Mesothelial cell of epicardium (in vitro differentiated cells): ENCODE measurements at regions not wholly inside any gene's neighbourhood (a gene's known extent, or its start where the extent isn't known, plus 50 kb on each side); places are given as distances from the start of the nearest gene placed in this dataset.

Source experiments
- DNase-seq, 2 experiments: peaks; one replicate each; pipeline ENCODE4 v3.0.0; 2021; ENCODE audit warnings: low spot score in 2 of 2; ENCODE audit not compliant: unreplicated experiment in 2 of 2
- H3K27ac Mint-ChIP-seq: 2 replicates; pipeline ENCODE4 v1.8.0; 2021; ENCODE audit warnings: mixed read lengths
- H3K27me3 Mint-ChIP-seq: 2 replicates; pipeline ENCODE4 v1.8.0; 2021; ENCODE audit warnings: low read depth, mixed read lengths
- H3K36me3 Mint-ChIP-seq: 2 replicates; pipeline ENCODE4 v1.8.0; 2021; ENCODE audit warnings: mixed read lengths
- H3K4me1 Mint-ChIP-seq: 2 replicates; pipeline ENCODE4 v1.8.0; 2021; ENCODE audit warnings: mixed read lengths
- H3K4me3 Mint-ChIP-seq: 2 replicates; pipeline ENCODE4 v1.8.0; 2021; ENCODE audit warnings: mild to moderate bottlenecking, moderate library complexity, mixed read lengths
- H3K9me3 Mint-ChIP-seq: 2 replicates; pipeline ENCODE4 v1.8.0; 2021; ENCODE audit warnings: mixed read lengths
- CTCF ChIP-seq: fragments of 200-600 bp; sonication (generic); IDR thresholded peaks from one replicate; pipeline ENCODE4 v1.5.0; 2021; ENCODE audit warnings: antibody characterized with exemption; ENCODE audit not compliant: unreplicated experiment

- Mint-ChIP-seq H3K27ac (no peak overlapping the region), H3K36me3 (no peaks in the 10 kb centered on the region), H3K9me3 (peaks cover 4% of the 10 kb centered on the region), H3K27me3 (no peaks in the 10 kb centered on the region), H3K4me1 (no peaks in the 10 kb centered on the region), H3K4me3 (no peak overlapping the region)
- DNase-seq = no peak
- no peak for TF ChIP-seq CTCF
Measured at GRCh38 chrX:6678313-6678712, 143.4 kb upstream of the VCX3A start.

GRCh38 chrX:6674734-6675133, 139.8 kb upstream of the VCX3A start:
- H3K9me3 Mint-ChIP-seq = peaks cover 2% of the 10 kb centered on the region
- no peaks in the 10 kb centered on the region for H3K27me3 Mint-ChIP-seq

GRCh38 chrX:6667048-6667768, 132.3 kb upstream of the VCX3A start:
- Mint-ChIP-seq H3K4me1 (no peaks in the 10 kb centered on the region), H3K27ac (no peak overlapping the region), H3K9me3 (peaks cover 5% of the 10 kb centered on the region), H3K4me3 (no peak overlapping the region), H3K36me3 (no peaks in the 10 kb centered on the region), H3K27me3 (no peaks in the 10 kb centered on the region)
- DNase-seq = no peak
- TF ChIP-seq CTCF = no peak

More at GRCh38 chrX:6674734-6675133, 139.8 kb upstream of the VCX3A start:
- DNase-seq = no peak
- TF ChIP-seq CTCF = no peak
- Mint-ChIP-seq H3K36me3 (no peaks in the 10 kb centered on the region), H3K27ac (no peak overlapping the region), H3K4me3 (no peak overlapping the region), H3K4me1 (no peaks in the 10 kb centered on the region)

- peaks cover 5% of the 10 kb centered on the region for H3K9me3 Mint-ChIP-seq
- no peaks in the 10 kb centered on the region for H3K4me1 Mint-ChIP-seq
- H3K27ac Mint-ChIP-seq = no peak overlapping the region
- no peak overlapping the region for H3K4me3 Mint-ChIP-seq
- H3K27me3 Mint-ChIP-seq = no peaks in the 10 kb centered on the region
- H3K36me3 Mint-ChIP-seq = no peaks in the 10 kb centered on the region
- no peak for TF ChIP-seq CTCF
- DNase-seq = no peak
Measured at GRCh38 chrX:6666624-6667023, 131.7 kb upstream of the VCX3A start.

- Mint-ChIP-seq H3K4me3 (no peak overlapping the region), H3K27me3 (no peaks in the 10 kb centered on the region), H3K36me3 (no peaks in the 10 kb centered on the region), H3K27ac (no peak overlapping the region), H3K9me3 (peaks cover 22% of the 10 kb centered on the region), H3K4me1 (no peaks in the 10 kb centered on the region)
- DNase-seq = no peak
- no peak for TF ChIP-seq CTCF
Measured at GRCh38 chrX:6661736-6662135, 126.8 kb upstream of the VCX3A start.
